H9 (cell line): ENCODE measurements at regions not wholly inside any gene's neighbourhood (a gene's known extent, or its start where the extent isn't known, plus 50 kb on each side); places are given as distances from the start of the nearest gene placed in this dataset.

Experiments
- DNase-seq: peaks from one replicate; pipeline ENCODE4 v3.0.0-alpha.2; 2017
- H2AFZ ChIP-seq: one replicate; pipeline ENCODE4 v1.6.1; 2013; ENCODE audit warnings: mild to moderate bottlenecking, low read length, control low read depth, moderate library complexity
- H2AK5ac ChIP-seq: 2 replicates; pipeline ENCODE4 v1.6.1; 2013; ENCODE audit warnings: low read length, control low read depth, mixed read lengths; ENCODE audit not compliant: insufficient read length
- H2BK120ac ChIP-seq: one replicate; pipeline ENCODE4 v1.6.1; 2013; ENCODE audit warnings: low read depth, mild to moderate bottlenecking, low read length, control low read depth, inconsistent platforms; ENCODE audit not compliant: poor library complexity, severe bottlenecking
- H2BK12ac ChIP-seq: 2 replicates; pipeline ENCODE4 v1.6.1; 2013; ENCODE audit warnings: low read length, control low read depth, mixed read lengths, low read depth; ENCODE audit not compliant: insufficient read length
- H2BK15ac ChIP-seq: 2 replicates; pipeline ENCODE4 v1.6.1; 2013; ENCODE audit warnings: low read depth, low read length, control low read depth
- H2BK20ac ChIP-seq: one replicate; pipeline ENCODE4 v1.6.1; 2013; ENCODE audit warnings: low read depth, mild to moderate bottlenecking, low read length, control low read depth, inconsistent platforms; ENCODE audit not compliant: poor library complexity, severe bottlenecking
- H2BK5ac ChIP-seq: 2 replicates; pipeline ENCODE4 v1.6.1; 2013; ENCODE audit warnings: low read length, control low read depth, mixed read lengths; ENCODE audit not compliant: insufficient read length
- H3K14ac ChIP-seq: 2 replicates; pipeline ENCODE4 v1.6.1; 2013; ENCODE audit warnings: low read length, control low read depth; ENCODE audit not compliant: insufficient read depth
- H3K18ac ChIP-seq: 2 replicates; pipeline ENCODE4 v1.6.1; 2013; ENCODE audit warnings: low read depth, mild to moderate bottlenecking, mixed read lengths, low read length, control low read depth; ENCODE audit not compliant: insufficient read length
- H3K23ac ChIP-seq: 2 replicates; pipeline ENCODE4 v1.6.1; 2013; ENCODE audit warnings: low read length, control low read depth, mixed read lengths, low read depth; ENCODE audit not compliant: insufficient read length
- H3K23me2 ChIP-seq: 2 replicates; pipeline ENCODE4 v1.6.1; 2013; ENCODE audit warnings: low read depth, mild to moderate bottlenecking, mixed read lengths, low read length, control low read depth; ENCODE audit not compliant: insufficient read length, poor library complexity, severe bottlenecking
- H3K27ac ChIP-seq: 2 replicates; pipeline ENCODE4 v1.5.1; 2013; ENCODE audit warnings: low read length, control low read depth, mixed read lengths, low read depth; ENCODE audit not compliant: insufficient read length
- H3K27me3 ChIP-seq: 2 replicates; pipeline ENCODE4 v1.6.1; 2013; ENCODE audit warnings: low read length, control low read depth, inconsistent platforms; ENCODE audit not compliant: insufficient read depth
- H3K4ac ChIP-seq: 2 replicates; pipeline ENCODE4 v1.6.1; 2013; ENCODE audit warnings: low read depth, mild to moderate bottlenecking, control low read depth, inconsistent platforms, low read length, moderate library complexity
- H3K4me1 ChIP-seq: 2 replicates; pipeline ENCODE4 v1.6.1; 2013; ENCODE audit warnings: low read length, control low read depth, inconsistent platforms; ENCODE audit not compliant: insufficient read depth
- H3K4me2 ChIP-seq: 2 replicates; pipeline ENCODE4 v1.6.1; 2013; ENCODE audit warnings: low read length, control low read depth, mixed read lengths; ENCODE audit not compliant: insufficient read length, insufficient read depth
- H3K56ac ChIP-seq: 2 replicates; pipeline ENCODE4 v1.6.1; 2013; ENCODE audit warnings: low read depth, mild to moderate bottlenecking, mixed read lengths, low read length, control low read depth; ENCODE audit not compliant: insufficient read length
- H3K79me1 ChIP-seq: 2 replicates; pipeline ENCODE4 v1.6.1; 2013; ENCODE audit warnings: low read depth, mild to moderate bottlenecking, moderate library complexity, low read length, control low read depth, inconsistent platforms; ENCODE audit not compliant: insufficient read depth, poor library complexity, severe bottlenecking
- H3K79me2 ChIP-seq: 2 replicates; pipeline ENCODE4 v1.6.1; 2013; ENCODE audit warnings: low read length, control low read depth, inconsistent platforms; ENCODE audit not compliant: insufficient read depth
- H3K9ac ChIP-seq: 2 replicates; pipeline ENCODE4 v1.6.1; 2013; ENCODE audit warnings: low read length, control low read depth, mixed read lengths; ENCODE audit not compliant: insufficient read length; ENCODE audit errors: extremely low read depth
- H3K9me3 ChIP-seq: one replicate; pipeline ENCODE4 v1.6.1; 2013; ENCODE audit warnings: low read depth, low read length, inconsistent platforms; ENCODE audit not compliant: control insufficient read depth
- H3T11ph ChIP-seq: one replicate; pipeline ENCODE4 v1.6.1; 2013; ENCODE audit warnings: mild to moderate bottlenecking, low read length, control low read depth, inconsistent platforms
- H4K20me1 ChIP-seq: one replicate; pipeline ENCODE4 v1.6.1; 2013; ENCODE audit not compliant: control insufficient read depth, insufficient read length, insufficient read depth
- H4K5ac ChIP-seq: 2 replicates; pipeline ENCODE4 v1.6.1; 2013; ENCODE audit warnings: low read depth, mild to moderate bottlenecking, mixed read lengths, low read length, control low read depth; ENCODE audit not compliant: insufficient read length
- H4K8ac ChIP-seq: replicated peaks from 2 replicates; pipeline ENCODE4 v1.6.1; 2013; ENCODE audit warnings: low read length, control low read depth, mixed read lengths, low read depth; ENCODE audit not compliant: insufficient read length
- H4K91ac ChIP-seq: 2 replicates; pipeline ENCODE4 v1.6.1; 2013; ENCODE audit warnings: low read depth, mild to moderate bottlenecking, moderate library complexity, mixed read lengths, low read length, control low read depth; ENCODE audit not compliant: insufficient read length
- H3K27ac Mint-ChIP-seq, 3 experiments: 2 replicates in 2 of 3; 3 replicates in 1 of 3; pipeline ENCODE4 v1.8.0; 2020 to 2021; ENCODE audit warnings: mixed read lengths in 3 of 3, mild to moderate bottlenecking in 1 of 3, moderate library complexity in 1 of 3
- H3K27me3 Mint-ChIP-seq: 2 replicates; pipeline ENCODE4 v1.8.0; 2021; ENCODE audit warnings: low read depth, mild to moderate bottlenecking, moderate library complexity, mixed read lengths
- H3K36me3 Mint-ChIP-seq, 3 experiments: 2 replicates in 2 of 3; 3 replicates in 1 of 3; pipeline ENCODE4 v1.8.0; 2020 to 2021; ENCODE audit warnings: low read depth in 3 of 3, mixed read lengths in 3 of 3; ENCODE audit not compliant: insufficient read depth in 1 of 3
- H3K4me1 Mint-ChIP-seq, 2 experiments: 2 replicates each; pipeline ENCODE4 v1.8.0; 2020; ENCODE audit warnings: mixed read lengths in 2 of 2
- H3K4me3 Mint-ChIP-seq, 2 experiments: 2 replicates in 1 of 2; 3 replicates in 1 of 2; pipeline ENCODE4 v1.8.0; 2020 to 2021; ENCODE audit warnings: mild to moderate bottlenecking in 2 of 2, mixed read lengths in 2 of 2, moderate library complexity in 1 of 2
- H3K9me3 Mint-ChIP-seq, 2 experiments: 2 replicates in 1 of 2; 3 replicates in 1 of 2; pipeline ENCODE4 v1.8.0; 2020; ENCODE audit warnings: mild to moderate bottlenecking in 2 of 2, mixed read lengths in 2 of 2, moderate library complexity in 1 of 2
- CTCF ChIP-seq: fragments of 200-600 bp; sonication (generic); conservative IDR thresholded peaks from 3 replicates; pipeline ENCODE4 v1.8.0; 2021; ENCODE audit warnings: antibody characterized with exemption, mild to moderate bottlenecking
- WGBS: extraction: QIAGEN DNeasy Blood & Tissue Kit; methylation state at CpG from one replicate; pipeline ENCODE4 v1.1.7; 2013; ENCODE audit warnings: missing lambda C conversion rate, low lambda C conversion rate, mixed read lengths; ENCODE audit not compliant: insufficient read length; ENCODE audit errors: extremely low coverage; 5-methylcytosine and 5-hydroxymethylcytosine counted together

- Mint-ChIP-seq H3K4me1 (peaks cover 13 to 23% of the 10 kb centered on the region in 2 experiments), H3K27ac (no peak overlapping the region), H3K27me3 (peaks cover 98% of the 10 kb centered on the region), H3K36me3 (no peaks in the 10 kb centered on the region), H3K4me3 (no peak overlapping the region), H3K9me3 (no peaks in the 10 kb centered on the region)
- Histone ChIP-seq H4K91ac (no peak overlapping the region), H3K23ac (no peak overlapping the region), H3K4me1 (no peaks in the 10 kb centered on the region), H4K5ac (no peak overlapping the region), H4K20me1 (no peaks in the 10 kb centered on the region), H2BK20ac (no peak overlapping the region), H3K9ac (no peak overlapping the region), H3K14ac (no peak overlapping the region), H2BK15ac (no peak overlapping the region), H2BK5ac (no peak overlapping the region), H2AFZ (no peak overlapping the region), H3K23me2 (peaks cover 1% of the 10 kb centered on the region), H2AK5ac (no peak overlapping the region), H3K4ac (no peak overlapping the region), H3K27me3 (peaks cover 31% of the 10 kb centered on the region), H4K8ac (no peak overlapping the region), H3K56ac (no peak overlapping the region), H3K27ac (no peak overlapping the region), H3K79me1 (no peaks in the 10 kb centered on the region), H2BK12ac (no peak overlapping the region), H3K79me2 (no peaks in the 10 kb centered on the region), H3T11ph (no peak overlapping the region), H3K4me2 (no peak overlapping the region), H3K18ac (no peak overlapping the region), H2BK120ac (no peak overlapping the region), H3K9me3 (no peaks in the 10 kb centered on the region)
- WGBS = no CpG with 5 or more reads among the region's 2 CpGs
- no peak for DNase-seq
- TF ChIP-seq CTCF = no peak
Measured at GRCh38 chr3:69684309-69684961, 54.8 kb upstream of the MITF start.
